Transverse colon (tissue), 3 donors: ENCODE measurements at regions not wholly inside any gene's neighbourhood (a gene's known extent, or its start where the extent isn't known, plus 50 kb on each side); places are given as distances from the start of the nearest gene placed in this dataset.
"Not testable (repeated sequence)": the region's sequence is repeated elsewhere in the genome, so short reads cannot be mapped to it uniquely, and the experiment has no call there.

ENCODE experiments used
- POLR2A ChIP-seq: fragments of 450-650 bp; IDR thresholded peaks from one replicate; pipeline ENCODE4 v1.6.1; 2016; ENCODE audit warnings: antibody characterized with exemption, mild to moderate bottlenecking, moderate library complexity
- TF ChIP-seq, protein P1 (sequence below), 5 experiments: fragments of 200-600 bp in 3 of 5; fragments of 450-650 bp in 2 of 5; sonication (generic) in 3 of 5; IDR thresholded peaks; 1 replicate in 2 of 5; 2 replicates in 3 of 5; pipeline ENCODE4 v1.5.1; 2016 to 2017; ENCODE audit warnings: antibody characterized with exemption in 5 of 5, inconsistent platforms in 3 of 5, mild to moderate bottlenecking in 2 of 5, moderate library complexity in 1 of 5

DNA sequence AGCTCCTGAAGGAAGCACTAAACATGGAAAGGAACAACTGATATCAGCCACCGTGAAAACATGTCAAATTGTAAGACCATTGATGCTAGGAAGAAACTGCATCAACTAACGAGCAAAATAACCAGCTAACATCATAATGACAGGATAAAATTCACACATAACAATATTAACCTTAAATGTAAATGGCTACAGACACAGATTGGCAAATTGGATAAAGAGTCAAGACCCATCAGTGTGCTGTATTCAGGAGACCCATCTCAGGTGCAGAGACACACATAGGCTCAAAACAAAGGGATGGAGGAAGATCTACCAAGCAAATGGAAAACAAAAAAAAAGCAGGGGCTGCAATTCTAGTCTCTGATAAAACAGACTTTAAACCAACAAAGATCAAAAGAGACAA lies 67.4 kb upstream of the ZNF30 start:
- TF ChIP-seq, protein P1, sequence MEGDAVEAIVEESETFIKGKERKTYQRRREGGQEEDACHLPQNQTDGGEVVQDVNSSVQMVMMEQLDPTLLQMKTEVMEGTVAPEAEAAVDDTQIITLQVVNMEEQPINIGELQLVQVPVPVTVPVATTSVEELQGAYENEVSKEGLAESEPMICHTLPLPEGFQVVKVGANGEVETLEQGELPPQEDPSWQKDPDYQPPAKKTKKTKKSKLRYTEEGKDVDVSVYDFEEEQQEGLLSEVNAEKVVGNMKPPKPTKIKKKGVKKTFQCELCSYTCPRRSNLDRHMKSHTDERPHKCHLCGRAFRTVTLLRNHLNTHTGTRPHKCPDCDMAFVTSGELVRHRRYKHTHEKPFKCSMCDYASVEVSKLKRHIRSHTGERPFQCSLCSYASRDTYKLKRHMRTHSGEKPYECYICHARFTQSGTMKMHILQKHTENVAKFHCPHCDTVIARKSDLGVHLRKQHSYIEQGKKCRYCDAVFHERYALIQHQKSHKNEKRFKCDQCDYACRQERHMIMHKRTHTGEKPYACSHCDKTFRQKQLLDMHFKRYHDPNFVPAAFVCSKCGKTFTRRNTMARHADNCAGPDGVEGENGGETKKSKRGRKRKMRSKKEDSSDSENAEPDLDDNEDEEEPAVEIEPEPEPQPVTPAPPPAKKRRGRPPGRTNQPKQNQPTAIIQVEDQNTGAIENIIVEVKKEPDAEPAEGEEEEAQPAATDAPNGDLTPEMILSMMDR (IDR thresholded peaks at IDR 0.05) = not testable (repeated sequence)
- not testable (repeated sequence) for TF ChIP-seq POLR2A
